GM12875 (cell line): ENCODE measurements at regions not wholly inside any gene's neighbourhood (a gene's known extent, or its start where the extent isn't known, plus 50 kb on each side); places are given as distances from the start of the nearest gene placed in this dataset.
"Not testable (repeated sequence)": the region's sequence is repeated elsewhere in the genome, so short reads cannot be mapped to it uniquely, and the experiment has no call there.

Experiments
- H3K4me3 ChIP-seq: one replicate; pipeline ENCODE4 v1.5.1; 2011; ENCODE audit warnings: low read depth, low read length, control low read depth
- CTCF ChIP-seq: IDR thresholded peaks from 2 replicates; pipeline ENCODE4 v1.5.1; 2011; ENCODE audit warnings: low read depth, mild to moderate bottlenecking, control low read depth, inconsistent platforms, low read length, moderate library complexity, borderline replicate concordance; ENCODE audit not compliant: insufficient read depth

DNA sequence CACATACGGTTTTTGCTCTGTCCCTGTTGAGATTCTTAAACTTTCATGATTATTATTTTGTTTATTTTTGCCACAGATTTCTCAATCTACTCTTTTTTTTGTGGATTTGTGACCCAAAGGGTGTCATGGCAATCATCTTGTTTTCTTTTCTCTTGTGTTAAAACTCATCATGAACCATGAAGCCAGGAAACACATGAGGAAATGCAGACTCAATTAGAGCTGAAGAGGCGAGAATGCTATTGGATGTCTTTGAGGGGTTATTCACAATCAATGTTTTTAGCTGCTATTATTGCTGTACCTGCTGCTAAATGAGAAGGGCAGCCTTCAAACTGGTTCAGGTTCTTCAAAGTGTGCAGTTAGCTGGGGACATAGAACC, 99.5 kb upstream of the MMADHC start:
- TF ChIP-seq CTCF = no peak
- no peak overlapping the region for H3K4me3 ChIP-seq

- no peak overlapping the region for H3K4me3 ChIP-seq
These were observed 98.8 kb upstream of the MMADHC start for GRCh38 chr2:149686136-149687051.

DNA sequence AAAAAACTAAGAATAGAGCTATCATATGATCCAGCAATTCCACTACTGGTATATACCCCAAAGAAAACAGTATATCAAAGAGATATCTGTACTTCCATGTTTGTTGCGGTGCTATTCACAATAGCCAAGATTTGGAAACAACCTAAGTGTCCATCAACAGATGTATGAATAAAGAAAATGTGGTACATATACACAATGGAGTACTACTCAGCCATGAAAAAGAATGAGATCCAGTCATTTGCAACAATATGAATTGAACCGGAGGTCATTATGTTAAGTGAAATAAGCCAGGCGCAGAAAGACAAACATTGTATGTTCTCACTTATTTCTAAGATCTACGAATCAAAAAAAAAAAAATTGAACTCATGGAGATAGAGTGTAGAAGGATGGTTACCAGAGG, 97.8 kb upstream of the MMADHC start:
- not testable (repeated sequence) for H3K4me3 ChIP-seq

More at GRCh38 chr2:149686136-149687051, 98.8 kb upstream of the MMADHC start:
- TF ChIP-seq CTCF = no peak

- H3K4me3 ChIP-seq = no peak overlapping the region
- TF ChIP-seq CTCF = no peak
These were observed 91.7 kb upstream of the MMADHC start for GRCh38 chr2:149679286-149679685.

- no peak for TF ChIP-seq CTCF
These were observed 89.8 kb upstream of the MMADHC start for GRCh38 chr2:149677416-149677815.

DNA sequence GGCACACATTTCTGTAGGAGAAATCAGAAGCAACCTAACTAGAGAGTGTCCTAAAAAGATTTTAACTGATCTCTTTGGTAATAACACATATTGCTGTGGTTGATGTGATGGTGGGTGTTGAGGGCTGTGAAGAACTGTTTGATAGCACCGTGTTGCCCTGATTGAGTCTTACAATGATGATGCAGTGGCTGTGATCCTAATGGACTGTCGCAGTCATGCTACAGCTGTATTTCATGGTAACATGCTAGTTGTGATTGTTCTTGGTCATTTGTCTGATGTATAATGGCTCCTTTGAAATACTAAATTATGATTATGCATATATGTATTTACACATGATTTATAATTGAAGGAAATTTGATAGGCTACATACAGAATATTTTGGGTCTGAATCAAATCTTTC, 82.5 kb upstream of the MMADHC start:
- H3K4me3 ChIP-seq = no peak overlapping the region
- TF ChIP-seq CTCF = no peak

More at GRCh38 chr2:149677416-149677815, 89.8 kb upstream of the MMADHC start:
- H3K4me3 ChIP-seq = no peak overlapping the region

DNA sequence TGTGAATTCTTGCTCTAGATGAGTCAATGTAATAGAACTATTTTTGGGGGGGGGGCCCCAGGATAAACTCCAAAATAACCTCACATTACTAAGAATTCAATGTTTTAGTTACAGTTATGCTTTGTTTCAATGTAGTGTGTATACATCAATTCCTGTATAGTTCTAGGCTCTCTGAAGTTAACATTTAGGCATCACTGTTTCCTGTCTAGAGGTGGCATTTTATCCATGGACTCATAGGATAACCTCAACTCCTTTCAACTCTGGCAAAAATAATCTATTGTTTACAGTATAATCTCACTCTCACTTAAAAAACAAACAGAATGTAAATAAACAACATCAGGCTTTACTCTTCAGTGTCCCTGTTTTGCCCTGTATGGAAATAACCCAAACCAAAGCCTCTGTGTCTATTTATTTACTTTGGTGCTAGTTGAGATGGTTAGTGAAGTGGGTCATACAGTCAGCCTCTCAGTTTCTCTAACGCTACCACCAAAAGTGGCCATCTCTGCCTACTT, 79.3 kb upstream of the MMADHC start:
- no peak for TF ChIP-seq CTCF
- no peak overlapping the region for H3K4me3 ChIP-seq
